Caco-2 (cell line): ENCODE measurements at regions not wholly inside any gene's neighbourhood (a gene's known extent, or its start where the extent isn't known, plus 50 kb on each side); places are given as distances from the start of the nearest gene placed in this dataset.
"Not testable (repeated sequence)": the region's sequence is repeated elsewhere in the genome, so short reads cannot be mapped to it uniquely, and the experiment has no call there.

Experiments used
- BruUV-seq: library from RNA; stranded (reverse); fragments of 400-500 nt; replicated peaks from 2 replicates; lab custom pipeline; 2021; lab: Mats Ljungman, UMichigan
- CTCF ChIA-PET: fragments of 300-600 bp; sonication (Branson Sonifier 250); formaldehyde crosslinking; loops from one replicate; lab custom pipeline; 2022; ENCODE audit warnings: antibody characterized with exemption; lab: Charles Lee
- POLR2A ChIA-PET: fragments of 300-600 bp; sonication (Branson Sonifier 250); formaldehyde crosslinking; loops from one replicate; lab custom pipeline; 2022; ENCODE audit warnings: antibody characterized with exemption; lab: Charles Lee
- DNase-seq, 2 experiments: peaks; one replicate each; pipeline versions ENCODE4 v3.0.0 to v3.0.0-alpha.2; 2020 to 2022
- H3K27me3 ChIP-seq: replicated peaks from 2 replicates; pipeline ENCODE4 v1.6.0; 2011; ENCODE audit warnings: low read length; ENCODE audit not compliant: control insufficient read depth, insufficient read depth
- H3K36me3 ChIP-seq: 2 replicates; pipeline ENCODE4 v1.5.1; 2011; ENCODE audit warnings: low read length; ENCODE audit not compliant: control insufficient read depth, insufficient read depth
- H3K4me1 ChIP-seq: fragments of 250-450 bp; sonication (Bioruptor Pico); 2 replicates; pipeline ENCODE4 v1.5.1; 2020; ENCODE audit warnings: mild to moderate bottlenecking
- H3K4me3 ChIP-seq: 2 replicates; pipeline ENCODE4 v1.5.1; 2011; ENCODE audit warnings: low read depth, mild to moderate bottlenecking, control low read depth, low read length
- H3K9me3 ChIP-seq: fragments of 250-450 bp; sonication (Bioruptor Pico); 2 replicates; pipeline ENCODE4 v1.5.1; 2020; ENCODE audit warnings: mild to moderate bottlenecking, moderate library complexity
- H3K27ac Mint-ChIP-seq: one replicate; pipeline ENCODE4 v1.8.0; 2022; ENCODE audit warnings: mixed read lengths; ENCODE audit not compliant: unreplicated experiment
- H3K27me3 Mint-ChIP-seq: one replicate; pipeline ENCODE4 v1.8.0; 2022; ENCODE audit warnings: mixed read lengths; ENCODE audit not compliant: insufficient read depth, unreplicated experiment
- H3K36me3 Mint-ChIP-seq: one replicate; pipeline ENCODE4 v1.8.0; 2022; ENCODE audit warnings: mild to moderate bottlenecking, mixed read lengths; ENCODE audit not compliant: insufficient read depth, unreplicated experiment
- H3K4me1 Mint-ChIP-seq: one replicate; pipeline ENCODE4 v1.8.0; 2022; ENCODE audit warnings: low read depth, mixed read lengths; ENCODE audit not compliant: unreplicated experiment
- H3K4me3 Mint-ChIP-seq: one replicate; pipeline ENCODE4 v1.8.0; 2022; ENCODE audit warnings: mild to moderate bottlenecking, moderate library complexity, mixed read lengths; ENCODE audit not compliant: unreplicated experiment
- H3K9me3 Mint-ChIP-seq: one replicate; pipeline ENCODE4 v1.8.0; 2022; ENCODE audit warnings: mixed read lengths; ENCODE audit not compliant: unreplicated experiment
- intact Hi-C: fragments of 100-400 bp; cut with micrococcal nuclease; formaldehyde crosslinking; loops from one replicate; pipeline ENCODE4 v1.10.0; 2022; ENCODE audit not compliant: unreplicated experiment

GRCh38 chr16:88237314-88237713 is 145.4 kb upstream of the ZNF469 start:
- H3K27me3 Mint-ChIP-seq, DNase-seq, H3K36me3 ChIP-seq, BruUV-seq, intact Hi-C loops, CTCF ChIA-PET, H3K27me3 ChIP-seq, H3K9me3 ChIP-seq, H3K9me3 Mint-ChIP-seq, H3K4me3 ChIP-seq: not testable (repeated sequence)
- H3K4me1 Mint-ChIP-seq, result peaks cover 18% of the 10 kb centered on the region
- H3K4me1 ChIP-seq, result peaks cover 29% of the 10 kb centered on the region
- peak overlapping the region; percentile 67 for H3K4me3 Mint-ChIP-seq
- H3K36me3 Mint-ChIP-seq, result peaks cover 14% of the 10 kb centered on the region
- peak overlapping the region; percentile 97 for H3K27ac Mint-ChIP-seq
- POLR2A ChIA-PET, result interaction anchor here (1.5 kb wide), 1 partner anchor 286 kb away, joined by 3 read pairs; the partner anchor contains the start of gene BANP

- H3K27me3 ChIP-seq, BruUV-seq, H3K9me3 ChIP-seq, POLR2A ChIA-PET, H3K36me3 ChIP-seq, CTCF ChIA-PET, H3K27me3 Mint-ChIP-seq, H3K9me3 Mint-ChIP-seq, intact Hi-C loops, DNase-seq, H3K4me3 ChIP-seq: not testable (repeated sequence)
- peak overlapping the region; percentile 67 for H3K4me3 Mint-ChIP-seq
- peaks cover 14% of the 10 kb centered on the region for H3K36me3 Mint-ChIP-seq
- peak overlapping the region; percentile 97 for H3K27ac Mint-ChIP-seq
- H3K4me1 Mint-ChIP-seq, result peaks cover 18% of the 10 kb centered on the region
- peaks cover 30% of the 10 kb centered on the region for H3K4me1 ChIP-seq
Observed at GRCh38 chr16:88237761-88238415, 144.9 kb upstream of the ZNF469 start.

- H3K9me3 ChIP-seq, H3K27me3 Mint-ChIP-seq, CTCF ChIA-PET, H3K9me3 Mint-ChIP-seq, intact Hi-C loops, POLR2A ChIA-PET, H3K36me3 ChIP-seq, H3K4me3 Mint-ChIP-seq, H3K4me3 ChIP-seq, BruUV-seq, H3K27me3 ChIP-seq: not testable (repeated sequence)
- peak in 1 of 2 experiments; percentile 66 for DNase-seq
- H3K4me1 Mint-ChIP-seq, result peaks cover 18% of the 10 kb centered on the region
- H3K4me1 ChIP-seq, result peaks cover 31% of the 10 kb centered on the region
- H3K27ac Mint-ChIP-seq, result peak overlapping the region; percentile 97
- H3K36me3 Mint-ChIP-seq, result peaks cover 14% of the 10 kb centered on the region
Observed at GRCh38 chr16:88238732-88239274, 144.0 kb upstream of the ZNF469 start.

- BruUV-seq, H3K27me3 Mint-ChIP-seq, H3K27me3 ChIP-seq, H3K4me3 Mint-ChIP-seq, intact Hi-C loops, H3K36me3 ChIP-seq, POLR2A ChIA-PET, H3K9me3 ChIP-seq, H3K4me3 ChIP-seq, DNase-seq, CTCF ChIA-PET, H3K27ac Mint-ChIP-seq: not testable (repeated sequence)
- Mint-ChIP-seq H3K4me1 (peaks cover 18% of the 10 kb centered on the region), H3K36me3 (peaks cover 18% of the 10 kb centered on the region), H3K9me3 (peaks cover 18% of the 10 kb centered on the region)
- H3K4me1 ChIP-seq, result peaks cover 19% of the 10 kb centered on the region
Observed at GRCh38 chr16:88240118-88240517, 142.6 kb upstream of the ZNF469 start.

GRCh38 chr16:88240776-88241175 is 142.0 kb upstream of the ZNF469 start:
- H3K36me3 ChIP-seq, H3K9me3 ChIP-seq, BruUV-seq, DNase-seq, H3K27me3 Mint-ChIP-seq, H3K4me3 ChIP-seq, POLR2A ChIA-PET, intact Hi-C loops, H3K27me3 ChIP-seq, CTCF ChIA-PET, H3K4me3 Mint-ChIP-seq, H3K27ac Mint-ChIP-seq: not testable (repeated sequence)
- peaks cover 12% of the 10 kb centered on the region; the same call in 1 of the 2 replicates for H3K4me1 ChIP-seq
- peaks cover 11% of the 10 kb centered on the region for H3K4me1 Mint-ChIP-seq
- peaks cover 14% of the 10 kb centered on the region for H3K36me3 Mint-ChIP-seq
- H3K9me3 Mint-ChIP-seq, result peaks cover 18% of the 10 kb centered on the region

GRCh38 chr16:88241404-88242311 is 141.1 kb upstream of the ZNF469 start:
- POLR2A ChIA-PET, H3K27ac Mint-ChIP-seq, H3K4me3 Mint-ChIP-seq, H3K4me3 ChIP-seq, H3K9me3 ChIP-seq, H3K36me3 Mint-ChIP-seq, CTCF ChIA-PET, BruUV-seq, H3K27me3 ChIP-seq, DNase-seq, H3K36me3 ChIP-seq, H3K4me1 Mint-ChIP-seq, H3K4me1 ChIP-seq, intact Hi-C loops, H3K27me3 Mint-ChIP-seq: not testable (repeated sequence)
- peaks cover 18% of the 10 kb centered on the region for H3K9me3 Mint-ChIP-seq
